PFSK-1 (cell line): ENCODE measurements at regions not wholly inside any gene's neighbourhood (a gene's known extent, or its start where the extent isn't known, plus 50 kb on each side); places are given as distances from the start of the nearest gene placed in this dataset.

Experiments
- FOXP2 ChIP-seq: optimal IDR thresholded peaks from 2 replicates; pipeline ENCODE3; 2011; ENCODE audit warnings: borderline replicate concordance, control low read depth, inconsistent platforms; ENCODE audit not compliant: insufficient read depth; ENCODE audit errors: extremely low read length, extremely low read depth
- POLR2AphosphoS5 ChIP-seq: IDR thresholded peaks from 2 replicates; pipeline ENCODE4 v1.6.1; 2012; ENCODE audit warnings: low read depth, mild to moderate bottlenecking, control low read depth, low read length, moderate library complexity
- SIN3A ChIP-seq: IDR thresholded peaks from 2 replicates; pipeline ENCODE4 v1.6.1; 2012; ENCODE audit warnings: mild to moderate bottlenecking, low read length, moderate library complexity, borderline replicate concordance; ENCODE audit not compliant: insufficient read depth
- TAF1 ChIP-seq: IDR thresholded peaks from 2 replicates; pipeline ENCODE4 v1.6.1; 2012; ENCODE audit warnings: low read length, control low read depth, borderline replicate concordance; ENCODE audit not compliant: insufficient read depth
- TF ChIP-seq, protein P1 (sequence below), 2 experiments: IDR thresholded peaks; 2 replicates each; pipeline versions ENCODE4 v1.6.1 to v1.8.0; 2011 to 2012; ENCODE audit warnings: low read depth in 2 of 2, low read length in 2 of 2, control low read depth in 1 of 2, inconsistent platforms in 1 of 2, mild to moderate bottlenecking in 1 of 2, moderate library complexity in 1 of 2; ENCODE audit not compliant: insufficient read depth in 1 of 2

DNA sequence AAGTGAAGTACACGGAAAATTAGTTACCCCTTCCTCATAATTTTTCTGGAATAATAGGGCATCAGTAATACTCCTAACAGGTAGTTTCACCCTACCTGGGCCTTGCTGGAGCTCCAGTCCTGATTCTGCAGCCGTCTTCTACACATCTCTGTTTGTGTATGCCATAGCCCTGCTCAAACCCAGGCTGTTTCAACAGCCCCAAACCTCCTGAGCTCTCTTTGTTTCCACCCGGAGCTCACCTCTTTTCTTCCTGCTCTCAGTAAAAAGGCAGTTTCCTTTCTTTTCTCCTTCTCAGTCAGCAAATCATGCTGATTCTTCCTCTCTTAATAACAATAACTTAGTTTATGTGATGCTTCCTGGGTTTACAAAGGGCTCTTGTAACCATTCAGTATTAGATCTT is 355.1 kb upstream of the RUNX1 start:
- no peak for TF ChIP-seq SIN3A
- TF ChIP-seq, protein P1, sequence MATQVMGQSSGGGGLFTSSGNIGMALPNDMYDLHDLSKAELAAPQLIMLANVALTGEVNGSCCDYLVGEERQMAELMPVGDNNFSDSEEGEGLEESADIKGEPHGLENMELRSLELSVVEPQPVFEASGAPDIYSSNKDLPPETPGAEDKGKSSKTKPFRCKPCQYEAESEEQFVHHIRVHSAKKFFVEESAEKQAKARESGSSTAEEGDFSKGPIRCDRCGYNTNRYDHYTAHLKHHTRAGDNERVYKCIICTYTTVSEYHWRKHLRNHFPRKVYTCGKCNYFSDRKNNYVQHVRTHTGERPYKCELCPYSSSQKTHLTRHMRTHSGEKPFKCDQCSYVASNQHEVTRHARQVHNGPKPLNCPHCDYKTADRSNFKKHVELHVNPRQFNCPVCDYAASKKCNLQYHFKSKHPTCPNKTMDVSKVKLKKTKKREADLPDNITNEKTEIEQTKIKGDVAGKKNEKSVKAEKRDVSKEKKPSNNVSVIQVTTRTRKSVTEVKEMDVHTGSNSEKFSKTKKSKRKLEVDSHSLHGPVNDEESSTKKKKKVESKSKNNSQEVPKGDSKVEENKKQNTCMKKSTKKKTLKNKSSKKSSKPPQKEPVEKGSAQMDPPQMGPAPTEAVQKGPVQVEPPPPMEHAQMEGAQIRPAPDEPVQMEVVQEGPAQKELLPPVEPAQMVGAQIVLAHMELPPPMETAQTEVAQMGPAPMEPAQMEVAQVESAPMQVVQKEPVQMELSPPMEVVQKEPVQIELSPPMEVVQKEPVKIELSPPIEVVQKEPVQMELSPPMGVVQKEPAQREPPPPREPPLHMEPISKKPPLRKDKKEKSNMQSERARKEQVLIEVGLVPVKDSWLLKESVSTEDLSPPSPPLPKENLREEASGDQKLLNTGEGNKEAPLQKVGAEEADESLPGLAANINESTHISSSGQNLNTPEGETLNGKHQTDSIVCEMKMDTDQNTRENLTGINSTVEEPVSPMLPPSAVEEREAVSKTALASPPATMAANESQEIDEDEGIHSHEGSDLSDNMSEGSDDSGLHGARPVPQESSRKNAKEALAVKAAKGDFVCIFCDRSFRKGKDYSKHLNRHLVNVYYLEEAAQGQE (IDR thresholded peaks at IDR 0.05; ENCODE audit: insufficient read depth in 1 of 2, low read depth in 2 of 2, low read length in 2 of 2), result no peak
- no peak for TF ChIP-seq POLR2AphosphoS5
- TF ChIP-seq TAF1, result no peak
- no peak for TF ChIP-seq FOXP2

GRCh38 chr21:35402061-35402460 is 353.0 kb upstream of the RUNX1 start:
- TF ChIP-seq TAF1, result no peak
- TF ChIP-seq, protein P1 (IDR thresholded peaks at IDR 0.05; ENCODE audit: insufficient read depth in 1 of 2, low read depth in 2 of 2, low read length in 2 of 2), result no peak
- TF ChIP-seq SIN3A, result no peak
- TF ChIP-seq POLR2AphosphoS5, result no peak
- TF ChIP-seq FOXP2, result no peak

- TF ChIP-seq POLR2AphosphoS5 (no peak), FOXP2 (no peak), SIN3A (no peak), TAF1 (no peak)
- TF ChIP-seq, protein P1 (IDR thresholded peaks at IDR 0.05; ENCODE audit: insufficient read depth in 1 of 2, low read depth in 2 of 2, low read length in 2 of 2), result no peak
Observed at GRCh38 chr21:35401476-35401875, 352.4 kb upstream of the RUNX1 start.

- no peak for TF ChIP-seq TAF1
- no peak for TF ChIP-seq POLR2AphosphoS5
- no peak for TF ChIP-seq FOXP2
- TF ChIP-seq, protein P1 (IDR thresholded peaks at IDR 0.05; ENCODE audit: insufficient read depth in 1 of 2, low read depth in 2 of 2, low read length in 2 of 2), result no peak
- no peak for TF ChIP-seq SIN3A
Observed at GRCh38 chr21:35400233-35400939, 351.3 kb upstream of the RUNX1 start.

GRCh38 chr21:35399706-35400105 is 350.6 kb upstream of the RUNX1 start:
- TF ChIP-seq POLR2AphosphoS5 (no peak), SIN3A (no peak), FOXP2 (no peak), TAF1 (no peak)
- TF ChIP-seq, protein P1 (IDR thresholded peaks at IDR 0.05; ENCODE audit: insufficient read depth in 1 of 2, low read depth in 2 of 2, low read length in 2 of 2), result no peak
